COLO829 (cell line): ENCODE measurements at regions not wholly inside any gene's neighbourhood (a gene's known extent, or its start where the extent isn't known, plus 50 kb on each side); places are given as distances from the start of the nearest gene placed in this dataset.

Experiments used
- DNase-seq: peaks from one replicate; pipeline ENCODE4 v3.0.0; 2012; ENCODE audit warnings: low spot score

GRCh38 chr10:88110822-88111221 is 247.4 kb downstream of the PTEN start:
- no peak for DNase-seq

DNA sequence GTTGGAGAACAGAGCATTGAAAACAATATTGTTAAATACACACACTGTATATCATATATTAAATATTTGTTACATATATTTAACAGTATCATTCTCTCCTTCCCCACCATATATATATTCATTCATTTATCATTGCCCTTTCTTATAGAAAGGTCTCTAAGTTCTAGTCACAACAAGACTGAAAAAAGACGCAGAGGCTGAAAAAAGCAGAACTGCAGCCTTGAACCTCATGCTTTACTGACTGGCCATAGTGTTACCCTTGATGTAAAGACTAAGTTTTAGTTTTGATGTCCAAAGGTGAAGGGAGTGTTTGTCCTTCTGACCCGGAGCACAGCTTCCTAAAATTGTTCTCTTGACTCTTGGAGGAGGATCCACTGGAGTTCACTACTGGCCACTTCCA is 247.9 kb downstream of the PTEN start:
- DNase-seq = no peak

DNA sequence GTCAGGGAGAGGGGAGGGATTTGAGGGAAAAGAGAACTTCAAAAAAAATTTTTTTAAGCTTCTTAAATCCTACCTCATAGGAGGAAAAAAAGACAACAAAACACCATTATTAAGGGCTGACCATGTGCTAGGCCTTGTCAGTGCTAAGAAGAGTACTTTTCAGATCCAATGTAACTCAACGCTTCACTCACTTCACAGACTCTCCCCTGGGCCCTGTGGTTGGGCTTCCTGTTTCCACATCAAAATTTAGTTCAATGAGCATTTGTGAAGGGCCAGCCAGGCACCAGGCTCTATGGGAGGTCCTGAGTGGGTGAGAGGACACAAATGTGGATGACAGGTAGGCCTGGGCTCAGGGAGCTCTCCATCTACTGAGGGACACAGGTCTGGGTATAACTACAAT is 249.8 kb downstream of the PTEN start:
- DNase-seq = no peak

GRCh38 chr10:88113657-88114272 is 250.3 kb downstream of the PTEN start:
- DNase-seq = no peak

DNA sequence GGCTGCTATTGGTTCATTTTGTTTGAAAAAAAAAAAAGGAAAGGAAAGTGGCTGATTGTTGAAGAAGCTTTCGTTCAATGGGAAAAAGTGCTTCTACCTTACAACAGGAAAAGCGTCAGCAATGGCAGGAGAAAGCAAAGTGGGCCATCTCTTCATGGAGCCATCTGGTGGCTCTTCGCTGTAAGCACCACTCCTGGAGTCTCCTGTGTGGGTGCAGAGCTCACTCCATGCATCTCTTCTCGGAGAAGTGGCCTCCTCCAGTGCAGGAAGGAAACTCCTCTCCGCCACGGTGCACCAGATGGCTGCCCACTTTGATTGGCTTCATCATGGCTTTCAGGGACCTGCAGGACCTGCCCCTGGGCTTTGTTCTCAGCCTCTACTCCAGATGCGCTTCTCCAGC is 250.9 kb downstream of the PTEN start:
- DNase-seq = peak; percentile 28

GRCh38 chr10:88115407-88115806 is 252.0 kb downstream of the PTEN start:
- no peak for DNase-seq

GRCh38 chr10:88115968-88116367 is 252.5 kb downstream of the PTEN start:
- peak; percentile 2 for DNase-seq

DNA sequence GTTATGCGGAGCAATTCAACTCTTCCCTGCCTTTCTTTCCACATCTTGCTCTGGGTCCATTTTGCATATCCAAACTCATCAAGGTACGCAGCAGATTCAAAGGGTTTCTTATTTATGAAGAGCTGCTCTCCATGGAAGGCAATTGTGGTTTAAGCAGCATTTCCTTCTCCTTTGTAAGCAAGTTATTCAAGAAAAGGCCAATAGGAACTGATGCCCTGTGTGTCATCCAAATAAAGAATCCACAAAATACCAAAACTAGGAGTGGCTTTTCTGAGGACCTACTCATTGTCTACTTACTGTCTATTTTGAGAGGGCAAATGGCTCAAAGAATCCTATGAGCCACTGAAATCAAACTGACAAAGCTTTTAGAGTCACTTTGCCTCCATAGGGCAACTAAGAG is 253.1 kb downstream of the PTEN start:
- DNase-seq = no peak

- DNase-seq = no peak
Observed at GRCh38 chr10:88116971-88117626, 253.7 kb downstream of the PTEN start.

GRCh38 chr10:88117869-88118632 is 254.6 kb downstream of the PTEN start:
- DNase-seq = no peak

DNA sequence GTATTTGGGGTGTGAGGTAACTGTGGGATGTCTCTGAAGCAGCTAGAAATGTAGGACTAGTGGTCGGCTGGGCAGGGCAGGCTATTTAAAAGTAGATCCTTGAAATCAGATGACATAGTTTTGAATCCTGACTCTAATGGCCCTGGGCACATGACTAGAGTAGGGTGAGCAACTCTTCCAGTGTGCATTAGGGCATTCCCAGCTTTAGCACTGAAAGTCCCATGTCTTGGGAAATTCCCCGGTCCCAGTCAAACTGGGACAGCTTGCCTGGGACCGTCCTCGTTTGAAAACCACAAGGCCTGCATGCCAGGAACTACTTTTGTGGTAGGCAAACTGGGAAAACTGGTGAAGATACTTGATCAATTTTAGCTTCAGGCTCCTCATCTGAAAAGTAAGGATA is 255.3 kb downstream of the PTEN start:
- DNase-seq = no peak

GRCh38 chr10:88119160-88119559 is 255.7 kb downstream of the PTEN start:
- DNase-seq = no peak

DNA sequence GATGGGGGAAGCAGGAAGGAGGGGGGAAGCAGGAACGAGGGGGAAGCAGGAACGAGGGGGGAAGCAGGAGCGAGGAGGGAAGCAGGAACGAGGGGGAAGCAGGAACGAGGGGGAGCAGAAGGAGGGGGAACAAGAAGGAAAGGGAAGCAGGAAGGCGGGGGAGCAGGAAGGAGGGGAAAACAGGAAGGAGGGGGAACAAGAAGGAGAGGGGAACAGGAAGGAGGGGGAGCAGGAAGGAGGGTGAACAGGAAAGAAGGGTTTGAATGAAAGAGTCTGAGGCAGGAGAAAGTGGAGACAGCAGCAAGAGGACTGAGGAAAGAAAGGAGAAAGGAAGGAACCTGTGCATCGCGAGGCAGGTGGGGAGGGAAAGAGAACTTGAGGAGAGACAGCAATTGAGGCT is 256.6 kb downstream of the PTEN start:
- no peak for DNase-seq

- no peak for DNase-seq
Observed at GRCh38 chr10:88120599-88121333, 257.3 kb downstream of the PTEN start.

DNA sequence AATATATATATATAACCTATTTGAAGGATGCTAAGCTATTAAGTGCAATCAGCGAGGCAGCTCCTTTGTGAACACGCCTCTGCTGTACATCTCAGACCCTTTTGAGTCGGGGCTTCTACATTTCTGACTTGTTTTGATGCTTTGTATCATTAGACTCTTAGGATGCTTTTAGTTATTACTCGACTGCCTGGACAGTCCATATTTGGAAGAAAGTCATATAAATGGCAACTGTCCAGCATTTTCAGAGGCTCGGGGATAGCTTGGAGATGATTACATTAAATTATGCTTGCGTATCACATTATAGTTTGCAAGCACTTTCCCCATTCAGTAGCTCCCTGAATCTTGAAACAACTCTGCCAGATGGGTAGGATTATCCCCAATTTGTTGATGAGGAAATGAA is 257.9 kb downstream of the PTEN start:
- DNase-seq = no peak

GRCh38 chr10:88122145-88122544 is 258.7 kb downstream of the PTEN start:
- no peak for DNase-seq

GRCh38 chr10:88122576-88122975 is 259.2 kb downstream of the PTEN start:
- DNase-seq = no peak

GRCh38 chr10:88125766-88126165 is 262.3 kb downstream of the PTEN start:
- DNase-seq = no peak

DNA sequence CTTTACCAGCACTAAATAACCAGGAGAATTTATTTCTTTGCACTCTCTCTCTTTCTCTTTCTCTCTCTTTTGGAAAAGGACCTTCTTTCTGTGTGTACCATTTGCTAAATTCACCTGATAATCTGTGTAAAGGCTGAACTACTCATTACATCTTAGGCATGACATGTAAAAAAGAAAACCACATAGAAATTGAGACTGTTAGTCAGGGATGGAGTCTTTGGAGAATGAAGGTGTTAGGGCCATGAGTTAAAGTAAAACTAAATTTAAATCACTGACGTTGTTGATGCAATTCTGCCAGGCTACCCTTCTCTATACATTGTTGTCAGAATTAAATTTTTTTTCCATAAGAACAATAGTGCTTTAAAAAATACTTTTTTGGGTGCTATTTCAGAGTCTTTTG is 263.3 kb downstream of the PTEN start:
- no peak for DNase-seq

GRCh38 chr10:88127269-88127668 is 263.8 kb downstream of the PTEN start:
- no peak for DNase-seq

- DNase-seq = no peak
Observed at GRCh38 chr10:88127766-88128165, 264.3 kb downstream of the PTEN start.

- DNase-seq = no peak
Observed at GRCh38 chr10:88129013-88129412, 265.6 kb downstream of the PTEN start.

DNA sequence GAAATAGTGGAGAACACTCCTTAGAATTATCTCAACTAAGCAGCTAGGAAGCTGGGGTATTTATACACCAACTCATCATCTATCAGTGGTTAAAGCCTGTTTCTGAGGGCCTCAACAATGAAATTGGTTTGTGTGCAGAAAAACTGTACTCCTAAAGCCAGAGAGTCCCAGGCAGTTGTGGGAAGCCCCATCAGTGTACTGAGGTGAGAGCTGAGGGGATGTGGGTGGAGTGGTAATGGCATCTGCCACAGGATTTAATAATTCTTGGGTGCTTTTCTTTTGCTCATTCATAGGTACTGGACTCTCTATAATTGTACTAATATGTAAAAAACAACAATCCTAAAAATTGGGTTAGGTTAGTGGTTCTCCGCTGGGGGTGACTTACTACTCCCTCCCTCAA is 267.5 kb downstream of the PTEN start:
- no peak for DNase-seq
